NCI-H345 treated with DMSO at 0.1 percent for 48 hours (cell line): ENCODE measurements at regions not wholly inside any gene's neighbourhood (a gene's known extent, or its start where the extent isn't known, plus 50 kb on each side); places are given as distances from the start of the nearest gene placed in this dataset.

Experiments
- DNase-seq: peaks from one replicate; lab custom pipeline; 2025; ENCODE audit not compliant: unreplicated experiment; lab: John Stamatoyannopoulos, UW

DNA sequence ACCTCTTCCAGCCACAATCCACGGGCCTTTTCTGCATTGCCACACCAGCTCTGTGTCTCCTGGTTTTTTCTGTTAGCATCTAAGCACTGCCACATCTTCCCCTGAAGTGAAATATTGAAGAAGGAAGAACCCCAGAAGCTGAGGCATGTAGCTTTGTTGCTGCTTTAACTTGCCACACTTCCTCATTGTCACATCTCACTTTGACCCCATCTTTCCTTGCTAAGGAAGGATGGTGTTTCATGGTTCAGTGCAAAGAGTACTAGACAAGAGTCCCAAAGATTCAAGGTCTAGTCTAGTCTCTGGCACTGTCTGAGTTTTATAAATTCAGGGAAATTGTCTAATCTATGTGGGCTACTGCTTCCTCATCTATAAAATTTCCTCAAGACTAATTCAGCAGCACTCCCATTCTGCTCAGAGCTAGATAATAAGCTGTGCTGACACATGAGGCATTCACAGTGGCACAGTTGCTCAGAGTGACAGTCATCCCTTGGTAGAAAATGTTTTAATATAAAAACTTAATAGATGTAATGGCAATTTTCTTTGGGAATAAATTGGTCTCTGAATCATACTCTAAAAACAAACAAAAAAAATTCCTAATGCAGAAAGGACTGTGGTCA, 483.0 kb upstream of the ID2 start:
- DNase-seq = no peak

DNA sequence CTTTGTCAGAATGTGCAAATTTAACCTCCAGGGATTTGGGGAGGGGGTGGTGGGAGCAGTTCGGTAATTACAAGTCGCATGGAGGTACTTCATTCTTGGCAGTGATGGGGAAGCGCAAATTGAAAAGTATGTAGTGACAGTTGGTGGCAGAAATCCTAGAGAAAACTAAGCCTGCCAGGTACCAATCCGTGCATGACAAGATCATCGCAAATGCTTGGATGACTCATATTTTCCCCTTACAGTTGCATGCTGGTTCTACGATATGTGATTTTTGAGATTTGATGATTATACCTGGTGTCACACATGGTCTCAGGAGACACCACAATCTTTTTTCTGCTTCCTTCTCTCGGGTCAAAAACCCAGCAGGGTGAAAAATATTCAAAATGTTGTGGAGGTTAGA, 479.7 kb upstream of the ID2 start:
- peak; percentile 93 for DNase-seq

DNA sequence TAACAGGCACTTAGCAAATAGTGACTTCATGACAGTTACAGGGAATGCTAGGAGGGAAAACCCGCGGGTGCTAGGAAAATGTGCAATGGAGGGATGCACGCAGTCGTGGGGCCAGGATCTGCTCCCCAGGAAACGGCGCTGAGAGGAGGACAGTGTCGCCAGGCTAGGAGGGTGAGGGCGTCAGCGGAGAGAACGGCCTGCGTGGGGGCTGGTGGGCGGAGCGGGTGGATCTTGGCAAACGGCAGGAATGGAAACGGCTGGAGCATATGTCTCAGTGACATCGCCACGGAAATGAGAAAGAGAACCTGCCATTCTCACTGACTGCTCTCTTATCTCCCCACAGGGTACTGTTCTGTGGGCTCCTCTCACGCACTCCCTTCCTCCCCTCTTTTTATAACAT, 478.5 kb upstream of the ID2 start:
- no peak for DNase-seq

DNA sequence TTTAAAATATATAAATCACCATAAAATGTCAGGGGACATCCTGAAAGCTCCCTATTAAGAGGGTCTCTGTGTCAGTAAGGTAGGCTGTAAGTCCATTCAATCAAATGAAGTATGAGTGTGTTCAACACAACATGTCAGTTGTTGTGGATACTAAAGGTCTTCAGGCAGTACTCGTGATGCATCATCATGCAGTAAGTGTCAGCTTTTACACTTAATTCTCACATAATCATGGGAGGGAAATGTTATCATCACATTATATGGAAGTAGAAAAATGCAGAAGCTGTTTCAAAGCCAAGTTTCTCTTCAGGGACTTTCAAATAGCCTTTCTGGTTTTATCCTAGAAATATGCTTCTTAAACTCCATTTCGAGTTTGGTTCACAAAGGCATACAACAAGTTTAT, 477.1 kb upstream of the ID2 start:
- DNase-seq = no peak

DNA sequence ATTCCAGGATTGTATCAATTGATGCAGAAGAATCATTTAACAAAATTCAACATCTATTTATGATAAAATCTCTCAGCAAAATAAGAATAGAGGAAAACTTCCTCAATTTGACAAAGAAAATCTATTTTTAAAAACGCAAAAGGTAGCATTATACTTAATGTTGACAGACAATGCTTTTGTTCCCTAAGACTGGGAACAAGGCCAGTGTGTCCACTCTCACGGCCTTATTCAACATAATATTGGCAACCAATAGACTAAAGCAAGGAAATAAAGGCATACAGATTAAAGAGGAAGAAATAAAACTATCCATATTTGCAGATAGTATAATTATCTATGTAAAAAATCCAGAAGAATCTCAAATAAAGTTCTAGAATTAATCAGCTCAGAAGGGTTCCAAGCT, 472.4 kb upstream of the ID2 start:
- DNase-seq = no peak

DNA sequence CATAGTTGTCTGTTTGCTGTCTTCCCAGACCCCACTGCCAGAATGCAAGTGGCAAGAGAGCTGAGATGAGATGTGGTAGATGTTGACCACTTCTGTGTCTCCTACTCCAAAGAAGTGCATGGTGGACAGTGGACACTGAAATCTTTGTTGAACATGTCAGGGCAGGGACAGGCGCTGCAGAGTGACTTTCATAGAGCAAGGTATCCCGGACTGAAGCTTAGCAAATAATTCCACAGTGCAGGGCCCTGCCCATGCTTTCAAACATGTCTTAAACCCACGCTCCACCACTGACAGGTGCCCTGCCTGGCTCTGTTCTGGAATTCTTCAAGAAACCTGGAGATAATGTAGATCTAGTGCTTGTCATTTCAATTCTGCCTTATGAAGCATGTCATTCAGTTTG, 470.5 kb upstream of the ID2 start:
- no peak for DNase-seq

DNA sequence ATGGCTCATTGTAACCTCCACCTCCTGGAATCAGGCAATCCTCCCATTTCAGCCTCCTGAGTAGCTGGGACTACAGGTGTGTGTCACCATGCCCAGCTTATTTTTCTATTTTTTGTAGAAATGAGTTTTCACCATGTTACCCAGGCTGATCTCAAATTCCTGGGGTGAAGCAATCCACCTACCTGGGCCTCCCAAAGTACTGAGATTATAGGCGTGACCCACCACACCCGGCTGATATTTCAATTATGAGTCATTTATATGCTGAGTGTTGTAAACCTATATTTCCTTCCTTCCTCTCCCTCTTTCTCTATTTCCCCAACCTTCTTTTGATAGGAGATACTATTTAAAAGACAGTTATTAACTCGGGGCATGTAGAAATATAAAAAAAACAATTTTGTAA, 469.6 kb upstream of the ID2 start:
- DNase-seq = no peak

DNA sequence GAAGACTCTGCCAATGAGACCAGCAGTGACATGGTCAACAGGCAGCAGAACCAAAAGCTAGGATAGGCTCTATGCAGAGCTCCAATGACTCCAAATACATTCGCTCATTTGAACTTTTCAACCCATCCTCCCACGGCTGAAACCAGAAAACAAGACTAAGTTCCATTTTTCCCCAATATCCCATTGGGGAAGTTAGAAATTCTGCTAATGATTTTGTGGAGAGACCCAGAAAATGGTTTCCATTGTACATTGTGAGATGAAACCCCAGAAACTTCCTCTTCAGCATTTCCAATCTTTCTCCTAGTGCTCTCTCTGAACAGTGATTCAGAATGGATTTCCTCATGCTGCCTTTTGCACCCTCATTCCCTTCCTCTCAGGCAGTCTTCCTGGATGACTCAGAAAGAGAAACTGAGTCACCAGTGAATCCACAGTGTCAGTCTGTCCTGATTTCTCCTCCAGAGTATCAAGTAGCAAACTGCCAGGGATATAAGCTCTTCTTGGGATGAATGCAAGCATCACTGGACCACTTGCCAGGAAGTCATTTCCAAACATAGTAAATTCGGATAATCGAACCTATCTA, 467.7 kb upstream of the ID2 start:
- no peak for DNase-seq

DNA sequence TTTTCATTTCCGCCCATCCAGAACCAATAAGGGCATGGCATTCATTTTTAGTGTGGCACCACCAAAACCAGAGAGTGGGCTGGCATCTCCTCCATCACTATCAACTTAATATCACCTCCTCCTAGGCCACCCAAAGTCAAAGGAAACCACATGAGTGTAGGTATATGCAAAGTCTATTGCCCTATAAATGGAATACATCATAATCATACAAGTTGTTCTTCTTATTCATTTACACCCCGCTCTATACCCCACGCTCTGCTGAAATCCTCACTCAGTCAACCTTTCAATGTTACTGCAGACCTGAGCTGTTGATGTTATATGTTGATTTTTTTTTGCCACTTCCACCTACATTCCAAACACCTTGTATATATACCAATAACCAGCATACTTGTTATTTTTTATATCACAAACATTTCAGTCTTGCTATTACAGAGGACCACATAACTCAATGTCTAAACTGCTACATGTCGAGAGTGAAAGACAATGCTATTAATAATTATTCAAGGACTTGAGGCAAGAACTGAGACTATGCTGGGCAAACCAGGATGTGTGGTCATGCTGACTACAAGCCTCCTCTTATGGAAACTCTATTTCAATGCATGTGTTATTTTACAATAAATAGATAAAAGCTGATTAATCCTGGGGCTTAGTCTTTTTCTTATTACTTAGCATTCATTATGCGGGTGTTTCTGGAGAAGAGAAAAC, 466.5 kb upstream of the ID2 start:
- no peak for DNase-seq

DNA sequence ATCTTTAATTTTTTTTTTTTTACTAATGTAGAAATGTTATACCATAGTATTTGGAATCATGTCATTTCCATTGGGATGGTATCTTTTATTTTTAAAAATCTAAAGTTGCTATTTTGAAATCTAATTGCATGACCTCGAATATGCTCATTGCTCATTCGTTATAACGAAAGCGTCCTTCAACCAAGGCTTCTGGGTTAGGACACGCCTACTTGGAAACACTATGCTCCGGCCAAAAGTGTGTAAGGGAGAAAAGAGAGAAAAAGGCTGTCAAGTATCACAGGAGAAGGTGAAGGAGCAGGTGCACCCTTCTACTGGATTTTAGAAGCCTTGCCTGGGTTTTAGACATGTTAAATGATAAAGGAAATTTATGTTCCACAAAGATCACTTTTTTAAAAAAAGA, 465.9 kb upstream of the ID2 start:
- no peak for DNase-seq

DNA sequence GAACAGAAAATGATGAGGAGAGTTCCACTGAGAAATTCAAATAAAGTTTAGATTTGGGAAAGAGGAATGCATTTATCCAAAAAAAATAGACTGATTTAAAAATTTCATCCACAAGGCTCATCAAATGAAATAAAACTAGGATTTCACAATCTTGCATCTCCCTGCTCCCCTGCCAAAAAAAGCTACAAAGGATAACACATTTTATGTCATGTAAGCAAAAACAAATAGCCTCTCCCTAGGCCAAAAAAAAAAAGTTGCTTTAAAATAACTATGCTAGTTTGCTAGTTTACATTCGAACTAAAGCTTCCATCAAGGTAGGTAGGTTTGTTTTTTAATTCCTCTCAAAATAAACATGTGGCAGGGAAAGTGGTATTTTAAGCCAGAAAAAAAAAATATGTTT, 465.5 kb upstream of the ID2 start:
- DNase-seq = no peak

DNA sequence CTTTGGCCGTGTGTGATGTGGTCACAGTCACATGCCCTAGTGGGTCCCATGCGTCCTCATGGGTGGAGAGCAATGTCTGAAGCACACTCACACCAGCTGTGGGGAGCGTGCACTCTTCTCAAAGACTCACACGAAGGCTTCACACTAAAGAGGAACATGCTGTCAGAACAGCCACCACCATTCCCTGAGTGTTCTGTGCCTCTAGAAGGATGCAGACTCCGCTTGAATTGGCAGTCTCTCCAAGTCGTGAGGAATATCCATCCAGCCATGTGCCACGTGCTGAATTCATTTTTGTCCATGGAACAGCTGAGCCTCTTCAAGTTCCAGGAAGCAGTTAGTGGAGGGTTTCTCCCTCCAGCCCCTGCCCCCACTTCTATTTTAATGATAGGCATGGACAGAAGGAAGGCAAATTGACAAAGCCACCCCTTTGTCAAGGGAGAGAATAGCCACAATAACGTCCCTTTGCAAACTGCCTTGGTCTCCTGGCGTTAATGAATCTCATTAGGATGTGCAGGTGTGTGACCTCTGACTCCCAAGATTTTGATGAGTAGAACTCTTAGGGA, 464.3 kb upstream of the ID2 start:
- no peak for DNase-seq

DNA sequence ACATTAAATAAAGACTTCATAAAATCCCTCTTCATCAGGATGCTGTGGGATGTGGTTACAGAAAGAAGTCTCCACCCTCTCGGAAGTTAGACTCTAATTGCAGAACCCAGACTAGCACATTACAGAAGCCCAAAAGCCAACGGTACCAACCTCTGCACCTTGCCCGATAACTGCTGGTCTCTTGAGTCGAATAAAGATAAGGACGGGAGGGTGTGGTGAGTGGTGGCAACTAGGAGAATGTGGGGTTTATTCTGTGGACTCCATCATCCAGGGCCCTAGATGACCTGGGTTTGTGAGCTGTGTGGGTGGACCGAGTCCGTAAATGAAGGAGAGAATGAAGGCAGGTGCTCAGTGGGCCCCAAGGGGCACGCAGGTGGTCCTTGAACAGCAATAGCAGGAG, 462.8 kb upstream of the ID2 start:
- DNase-seq = no peak

DNA sequence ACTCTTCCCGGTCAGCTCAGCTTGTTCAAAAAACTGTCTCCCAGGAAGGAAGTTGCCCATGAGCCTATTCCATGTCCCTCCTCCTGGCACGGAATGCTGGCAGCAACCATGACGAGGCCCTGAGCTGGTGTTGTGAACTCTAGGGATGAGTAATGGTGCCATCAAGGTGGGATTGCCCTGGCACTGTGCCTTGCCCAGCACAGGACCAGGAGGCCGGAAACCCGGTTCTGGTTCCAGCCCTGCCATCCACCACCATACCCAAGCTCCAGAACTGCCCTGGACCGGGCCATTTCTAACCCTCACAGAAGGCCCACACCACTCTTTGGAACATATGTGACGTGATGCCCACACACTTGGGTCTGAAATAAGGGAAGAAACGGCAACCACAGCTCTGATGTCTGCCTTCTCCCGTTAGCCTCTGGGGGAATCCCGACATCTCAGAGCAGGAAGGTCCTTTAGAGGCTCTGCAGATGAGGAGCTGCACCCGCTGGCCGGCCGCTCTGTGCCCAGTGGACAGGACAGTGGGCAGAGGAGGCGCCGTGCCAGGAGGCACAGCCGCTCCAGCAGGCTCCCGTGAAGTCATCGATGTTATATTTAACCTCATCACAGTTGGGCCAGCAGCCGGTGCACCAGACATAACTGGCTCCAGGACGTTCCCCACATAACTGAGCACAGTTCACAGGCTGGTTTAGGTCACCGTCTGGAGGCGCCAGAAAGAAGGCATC, 462.1 kb upstream of the ID2 start:
- no peak for DNase-seq

DNA sequence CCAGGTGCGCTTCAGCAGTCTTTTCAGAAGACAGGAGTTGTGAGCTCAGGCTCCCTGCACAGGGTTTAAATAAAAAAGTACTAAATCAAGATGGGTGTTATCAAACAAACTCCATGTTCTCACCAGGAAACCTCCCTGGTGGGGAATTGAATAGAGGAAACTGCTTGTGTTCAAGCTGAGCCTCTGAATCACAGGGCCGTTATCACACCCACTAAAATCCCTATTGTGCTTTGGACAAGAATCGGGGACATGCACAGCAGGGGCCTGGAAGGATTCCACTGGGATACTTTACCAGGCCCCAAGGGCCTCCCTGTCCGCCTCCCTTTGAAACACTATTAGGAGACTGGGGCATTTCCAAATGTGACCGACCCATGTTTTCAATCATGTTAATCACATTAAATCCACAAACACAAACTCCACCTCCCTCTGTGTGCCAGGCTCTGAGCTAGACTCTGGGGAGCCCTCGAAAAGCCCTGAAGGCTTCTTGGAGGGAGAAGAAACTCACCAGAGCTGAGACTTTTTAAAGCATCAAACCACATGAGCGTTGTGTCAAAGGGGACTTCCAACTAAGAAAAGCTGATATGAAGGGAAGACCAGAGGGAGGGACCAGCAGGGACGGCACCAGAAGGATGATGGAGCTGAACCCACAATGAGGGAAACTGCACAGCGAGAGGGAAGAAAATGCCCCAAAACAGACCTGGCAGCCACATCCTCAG, 458.7 kb upstream of the ID2 start:
- peak; percentile 15 for DNase-seq

DNA sequence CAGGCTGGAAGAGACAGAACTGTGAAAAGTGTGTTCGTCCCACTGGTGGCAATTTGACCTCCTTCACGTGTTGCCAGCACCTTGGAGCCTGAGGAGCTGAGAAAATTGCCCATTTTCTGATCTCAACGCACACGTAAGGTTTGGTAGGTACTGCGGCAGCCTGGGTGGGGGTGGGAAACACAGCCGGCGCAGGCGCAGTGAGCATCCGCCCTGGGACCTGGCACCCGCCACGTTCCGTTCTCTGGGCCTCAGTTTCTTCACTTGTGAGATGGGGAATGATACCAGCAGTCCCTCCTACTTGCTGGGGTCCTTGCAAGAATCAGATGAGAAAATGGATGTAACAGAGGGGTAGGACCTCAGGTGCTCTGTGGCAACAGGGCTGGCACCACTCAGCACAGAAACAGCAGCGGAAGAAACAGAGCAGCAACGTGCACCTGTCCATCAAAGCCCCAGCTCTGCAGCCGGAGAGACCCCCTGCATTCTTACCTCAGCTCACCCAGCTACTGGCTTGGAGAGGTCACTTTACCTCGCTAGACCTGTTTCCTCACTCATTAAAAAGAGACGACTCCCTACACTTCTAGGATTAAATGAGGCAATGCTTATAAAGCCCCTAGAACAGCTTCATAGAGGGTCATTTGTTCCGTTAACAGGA, 458.0 kb upstream of the ID2 start:
- no peak for DNase-seq

DNA sequence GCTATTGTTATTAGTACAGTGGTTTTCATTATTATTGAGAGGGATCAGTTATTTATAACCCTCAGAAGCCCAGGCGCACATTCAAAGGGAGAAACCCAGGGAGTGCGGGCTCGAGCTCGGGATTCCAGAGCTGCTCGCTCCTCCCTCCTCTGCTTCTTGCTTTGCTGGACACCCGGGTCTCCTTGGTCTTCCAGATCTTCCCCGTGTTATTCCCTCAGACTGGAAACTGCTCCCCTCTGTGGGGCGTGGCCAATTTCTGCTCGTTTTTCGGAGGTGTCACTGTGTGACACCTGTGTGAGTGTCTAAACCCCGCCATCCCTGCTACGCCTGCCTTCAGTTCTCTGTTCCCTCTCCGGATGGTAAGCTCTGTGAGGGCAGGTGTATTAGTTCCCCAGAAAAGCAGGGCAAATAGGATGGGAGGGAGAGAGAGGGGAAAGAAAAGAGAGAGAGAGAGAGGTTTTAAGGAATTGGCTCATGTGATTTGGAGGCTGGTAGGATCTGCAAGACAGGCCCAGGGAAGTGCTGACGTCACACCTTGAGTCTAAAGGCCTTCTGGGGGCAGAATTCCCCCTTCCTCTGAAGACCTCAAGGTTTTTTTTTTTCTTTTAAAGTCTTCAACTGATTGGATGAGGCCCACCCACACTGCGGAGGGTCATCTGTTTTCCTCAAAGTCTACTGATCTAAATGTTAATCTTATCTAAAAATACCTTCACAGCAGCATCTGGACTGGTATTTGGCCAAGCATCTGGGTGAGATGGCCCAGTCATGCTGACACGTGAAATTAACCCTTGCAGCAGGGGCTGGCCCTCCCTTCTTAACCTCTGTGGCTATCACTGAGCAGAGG, 457.3 kb upstream of the ID2 start:
- no peak for DNase-seq

DNA sequence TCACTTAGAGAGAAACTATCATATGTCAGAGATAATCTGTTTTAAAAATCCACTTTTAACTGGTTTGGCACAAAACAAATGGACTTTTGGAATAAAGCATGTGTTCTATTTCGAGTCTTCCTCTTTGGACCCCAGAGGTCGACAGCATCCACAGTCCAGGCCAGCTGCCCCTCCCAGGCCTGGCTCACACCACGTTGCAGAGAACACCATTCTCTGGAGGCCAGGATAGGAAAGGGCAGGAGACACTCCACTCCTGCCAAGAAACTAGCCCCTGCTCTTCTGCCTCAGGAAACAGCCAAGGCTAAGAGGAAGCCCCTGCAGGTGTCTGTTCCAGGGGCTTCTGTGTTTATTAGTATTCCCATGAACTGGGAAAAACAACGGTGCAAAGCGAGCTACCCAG, 456.6 kb upstream of the ID2 start:
- no peak for DNase-seq

DNA sequence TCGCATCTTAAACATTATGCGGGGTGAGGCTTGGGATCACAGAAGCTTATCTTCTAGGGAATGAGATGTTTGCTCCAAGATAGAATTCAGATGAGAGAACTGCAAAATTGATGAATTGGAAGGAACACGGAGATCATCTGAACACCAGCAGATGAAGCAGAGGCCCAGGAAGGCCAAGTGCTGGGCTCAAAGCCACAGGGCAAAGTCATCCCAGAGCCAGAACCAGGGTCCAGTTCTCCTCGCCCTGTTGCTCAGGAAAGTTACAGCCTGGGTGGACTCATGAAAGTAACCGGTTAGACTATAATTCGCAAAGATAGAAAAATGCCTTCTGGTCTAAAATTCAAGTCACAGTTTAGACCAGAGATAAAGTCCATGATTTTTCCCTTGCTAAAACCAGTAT, 456.1 kb upstream of the ID2 start:
- no peak for DNase-seq

DNA sequence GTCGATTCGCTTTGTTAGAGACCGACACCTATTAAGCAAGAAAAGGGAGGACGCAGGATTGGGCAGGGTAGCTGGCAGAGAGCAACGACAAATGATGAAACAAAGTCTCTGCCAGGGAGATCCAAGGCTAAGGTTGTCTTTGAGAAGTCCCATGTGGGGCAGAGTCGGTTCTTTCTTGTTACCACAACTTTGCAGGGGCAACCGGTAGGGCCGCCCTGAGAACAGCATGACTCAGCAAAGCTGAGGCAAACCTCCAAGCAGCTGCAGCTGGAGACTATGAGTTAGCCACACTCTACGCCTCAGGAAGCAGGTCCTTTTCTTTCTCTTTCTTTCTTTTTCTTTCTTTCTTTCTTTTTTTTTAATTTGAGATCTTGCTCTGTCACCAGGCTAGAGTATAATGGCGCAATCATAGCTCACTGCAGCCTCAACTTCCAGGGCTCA, 452.3 kb upstream of the ID2 start:
- DNase-seq = no peak
